NCI-H446 (cell line): ENCODE measurements at regions not wholly inside any gene's neighbourhood (a gene's known extent, or its start where the extent isn't known, plus 50 kb on each side); places are given as distances from the start of the nearest gene placed in this dataset.

Experiments
- DNase-seq, 2 experiments: peaks; one replicate each; lab custom pipeline; 2025; lab: John Stamatoyannopoulos, UW

GRCh38 chr5:5551499-5551898, 129.0 kb downstream of the ICE1 start:
- DNase-seq, result no peak

DNA sequence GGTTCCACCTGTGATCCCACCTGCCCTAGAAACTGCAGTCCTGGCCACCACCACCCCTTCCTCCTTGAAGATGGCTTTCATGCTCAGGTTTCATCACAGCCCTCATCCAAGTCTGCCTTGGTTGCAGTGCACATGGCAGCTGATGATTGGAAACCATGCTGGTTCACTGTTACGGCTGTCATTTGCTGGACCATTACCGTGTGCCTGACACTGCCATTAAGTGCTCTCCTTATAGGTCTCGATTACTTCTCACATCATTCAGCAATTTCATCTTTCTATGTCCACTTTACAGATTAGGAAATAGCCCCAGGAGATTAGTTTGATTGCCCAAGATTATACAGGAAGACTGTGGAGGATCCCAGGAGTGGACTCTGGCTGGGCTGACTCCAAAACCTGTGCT, 123.9 kb downstream of the ICE1 start:
- DNase-seq, result no peak

DNA sequence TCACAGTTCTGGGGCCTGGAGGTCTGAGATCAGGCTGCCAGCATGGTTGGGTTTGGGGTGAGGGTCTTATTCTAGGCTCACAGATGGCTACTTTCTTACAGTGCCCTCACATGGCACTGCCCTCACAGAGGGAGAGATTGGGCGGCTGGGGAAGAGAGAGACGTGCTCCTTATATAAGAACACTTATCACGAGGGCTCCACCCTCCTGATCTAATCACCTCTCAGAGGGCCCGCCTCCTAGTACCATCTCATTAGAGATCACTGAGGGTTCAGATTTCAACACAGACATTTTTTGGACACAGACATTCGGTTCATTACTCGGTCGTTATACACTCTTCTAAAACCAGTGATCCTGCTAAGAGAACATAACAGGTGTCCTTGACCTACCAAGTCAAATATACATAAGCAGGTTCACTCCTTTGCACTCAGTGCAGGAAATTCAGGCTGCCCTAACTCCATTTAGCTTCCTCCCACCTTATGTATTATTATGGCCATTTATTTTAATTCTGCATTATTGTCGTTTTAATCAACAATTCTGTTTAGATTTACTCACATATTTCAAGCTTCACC, 121.7 kb downstream of the ICE1 start:
- no peak for DNase-seq

DNA sequence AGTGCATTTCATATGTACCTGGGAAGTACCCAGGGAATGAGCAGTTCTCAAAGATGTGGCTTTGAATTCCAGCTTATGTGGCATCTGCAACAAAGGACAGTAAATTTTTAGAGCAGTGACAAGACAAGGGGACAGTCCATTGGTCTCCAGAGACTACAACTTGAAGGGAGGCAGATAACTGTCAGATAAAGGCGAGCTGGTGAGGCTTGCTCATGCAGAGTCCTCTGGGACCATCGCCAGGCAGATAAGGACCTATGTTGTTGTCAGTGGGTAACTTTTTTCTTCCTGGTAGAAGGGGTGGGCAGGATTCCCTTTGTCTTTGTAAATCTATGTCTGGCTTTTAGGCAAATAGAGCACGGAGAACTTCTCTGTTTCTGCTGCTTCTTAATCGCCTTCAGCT, 120.2 kb downstream of the ICE1 start:
- DNase-seq, result no peak

GRCh38 chr5:5540065-5540464, 117.6 kb downstream of the ICE1 start:
- DNase-seq, result no peak
